A549 (cell line): ENCODE measurements at regions not wholly inside any gene's neighbourhood (a gene's known extent, or its start where the extent isn't known, plus 50 kb on each side); places are given as distances from the start of the nearest gene placed in this dataset.

Source experiments
- ATAC-seq, 2 experiments: fragments of 200-7000 bp in 1 of 2; fragments of >200 bp in 1 of 2; cut with Nextera tagmentation in 1 of 2; cut with Tn5 transposase in 1 of 2; 3 replicates each; pipeline versions ENCODE4 v1.8.0 to v1.9.1; 2018 to 2020; ENCODE audit warnings: mild to moderate bottlenecking in 1 of 2, moderate library complexity in 1 of 2
- CTCF ChIA-PET: fragments of 300-600 bp; sonication (Branson Sonifier 250); formaldehyde crosslinking; extraction: SDS; loops from one replicate; lab custom pipeline; 2021; ENCODE audit warnings: antibody characterized with exemption, inconsistent platforms; lab: Yijun Ruan, JAX
- POLR2A ChIA-PET: fragments of 350-600 bp; formaldehyde crosslinking; extraction: SDS; loops from one replicate; lab custom pipeline; 2021; ENCODE audit warnings: antibody characterized with exemption, inconsistent platforms; lab: Yijun Ruan, JAX
- DNase-seq, 2 experiments: peaks; one replicate each; pipeline versions ENCODE4 v3.0.0 to v3.0.0-alpha.2; 2011 to 2016; ENCODE audit warnings: low read depth in 1 of 2, low spot score in 1 of 2
- FAIRE-seq: peaks from 2 replicates; lab custom pipeline; 2011; peaks lifted over from hg19 to GRCh38; lab: Jason Lieb, UNC
- H3K27ac ChIP-seq, 2 experiments: fragments of >200 bp; sonication (Bioruptor Twin); formaldehyde crosslinking; 3 replicates each; pipeline ENCODE4 v1.5.1; 2016 to 2017
- H3K4me1 ChIP-seq: fragments of >200 bp; sonication (Bioruptor Twin); formaldehyde crosslinking; 3 replicates; pipeline ENCODE4 v1.6.1; 2016
- H3K4me2 ChIP-seq: fragments of >200 bp; sonication (Bioruptor Twin); formaldehyde crosslinking; 3 replicates; pipeline ENCODE4 v1.6.1; 2016
- H3K4me3 ChIP-seq: fragments of >200 bp; sonication (Bioruptor Twin); formaldehyde crosslinking; 3 replicates; pipeline ENCODE4 v1.5.1; 2016
- H3K9me3 ChIP-seq: fragments of >200 bp; sonication (Bioruptor Twin); formaldehyde crosslinking; 3 replicates; pipeline ENCODE4 v1.6.1; 2016
- CEBPB ChIP-seq, 2 experiments: fragments of >200 bp in 1 of 2; sonication (Bioruptor Twin) in 1 of 2; formaldehyde crosslinking in 1 of 2; IDR thresholded peaks; 2 replicates each; pipeline ENCODE4 v1.6.1; 2012 to 2016
- CHD4 ChIP-seq: fragments of 200-600 bp; sonication (generic); IDR thresholded peaks from 2 replicates; pipeline ENCODE4 v1.6.1; 2016; ENCODE audit warnings: antibody characterized with exemption, mild to moderate bottlenecking, borderline replicate concordance
- EHF ChIP-seq: fragments of 250-450 bp; sonication (Bioruptor Pico); IDR thresholded peaks from 2 replicates; pipeline ENCODE4 v1.5.0; 2020; ENCODE audit warnings: mild to moderate bottlenecking
- EHMT2 ChIP-seq: fragments of 200-600 bp; sonication (generic); IDR thresholded peaks from 2 replicates; pipeline ENCODE4 v1.6.1; 2016; ENCODE audit warnings: antibody characterized with exemption, low read depth, mild to moderate bottlenecking, moderate library complexity
- EP300 ChIP-seq, 2 experiments: fragments of >200 bp; sonication (Bioruptor Twin); formaldehyde crosslinking; IDR thresholded peaks; 2 replicates in 1 of 2; 3 replicates in 1 of 2; pipeline ENCODE4 v1.6.1; 2016 to 2017
- FOSB ChIP-seq: fragments of 250-450 bp; sonication (Bioruptor Pico); IDR thresholded peaks from 2 replicates; pipeline ENCODE4 v1.5.0; 2020; ENCODE audit warnings: mild to moderate bottlenecking, moderate library complexity
- FOSL2 ChIP-seq, 2 experiments: fragments of 450-650 bp in 1 of 2; fragments of >200 bp in 1 of 2; sonication (Bioruptor Twin) in 1 of 2; formaldehyde crosslinking; IDR thresholded peaks; 2 replicates each; pipeline versions ENCODE4 v1.5.0 to v1.6.1; 2016 to 2020; ENCODE audit warnings: mild to moderate bottlenecking in 1 of 2, moderate library complexity in 1 of 2
- FOXS1 ChIP-seq: fragments of 250-450 bp; sonication (Bioruptor Pico); IDR thresholded peaks from 2 replicates; pipeline ENCODE4 v1.5.0; 2020; ENCODE audit warnings: mild to moderate bottlenecking, moderate library complexity
- HDAC2 ChIP-seq: fragments of 200-600 bp; sonication (generic); IDR thresholded peaks from 2 replicates; pipeline ENCODE4 v1.6.1; 2016
- HEYL ChIP-seq: fragments of 250-450 bp; sonication (Bioruptor Pico); IDR thresholded peaks from 2 replicates; pipeline ENCODE4 v1.8.0; 2021; ENCODE audit warnings: mild to moderate bottlenecking, moderate library complexity
- HOXA7 ChIP-seq: fragments of 250-450 bp; sonication (Bioruptor Pico); IDR thresholded peaks from 2 replicates; pipeline ENCODE4 v1.5.0; 2020; ENCODE audit warnings: mild to moderate bottlenecking, moderate library complexity
- HOXB5 ChIP-seq: fragments of 250-450 bp; sonication (Bioruptor Pico); IDR thresholded peaks from 2 replicates; pipeline ENCODE4 v1.5.0; 2020; ENCODE audit warnings: mild to moderate bottlenecking, moderate library complexity
- JUN ChIP-seq, 2 experiments: fragments of >200 bp; sonication (Bioruptor Twin); formaldehyde crosslinking; IDR thresholded peaks; 2 replicates in 1 of 2; 3 replicates in 1 of 2; pipeline ENCODE4 v1.6.1; 2016 to 2017
- MAFK ChIP-seq: fragments of 450-650 bp; IDR thresholded peaks from 2 replicates; pipeline ENCODE4 v1.6.1; 2014; ENCODE audit not compliant: partially characterized antibody
- MYC ChIP-seq: IDR thresholded peaks from 2 replicates; pipeline ENCODE4 v1.6.1; 2012; ENCODE audit warnings: mild to moderate bottlenecking, inconsistent platforms, low read length, improper control_type of control experiment, borderline replicate concordance
- NFE2L2 ChIP-seq: fragments of 150-350 bp; conservative IDR thresholded peaks from 2 replicates; pipeline ENCODE4 v1.6.1; 2014; ENCODE audit warnings: low read length
- NR3C1 ChIP-seq: fragments of >200 bp; sonication (Bioruptor Twin); formaldehyde crosslinking; IDR thresholded peaks from 3 replicates; pipeline ENCODE4 v1.6.1; 2017
- POLR2AphosphoS2 ChIP-seq: conservative IDR thresholded peaks from 2 replicates; pipeline ENCODE4 v1.6.1; 2012; ENCODE audit warnings: low read length, improper control_type of control experiment, inconsistent platforms
- RAD21 ChIP-seq, 2 experiments: fragments of >200 bp in 1 of 2; sonication (Bioruptor Twin) in 1 of 2; formaldehyde crosslinking in 1 of 2; IDR thresholded peaks in 1 of 2; conservative IDR thresholded peaks in 1 of 2; 2 replicates in 1 of 2; 3 replicates in 1 of 2; pipeline ENCODE4 v1.6.1; 2012 to 2018; ENCODE audit warnings: inconsistent platforms in 1 of 2
- RARB ChIP-seq: fragments of 250-450 bp; sonication (Bioruptor Pico); IDR thresholded peaks from 2 replicates; pipeline ENCODE4 v1.8.0; 2021; ENCODE audit warnings: mild to moderate bottlenecking, moderate library complexity
- RCOR1 ChIP-seq: fragments of 150-350 bp; IDR thresholded peaks from 2 replicates; pipeline ENCODE4 v1.6.1; 2014; ENCODE audit warnings: antibody characterized with exemption, low read length, low read depth
- RFX5 ChIP-seq: fragments of 450-650 bp; IDR thresholded peaks from 2 replicates; pipeline ENCODE4 v1.7.1; 2014; ENCODE audit warnings: antibody characterized with exemption, mild to moderate bottlenecking, moderate library complexity
- RNF2 ChIP-seq: fragments of 200-600 bp; sonication (generic); IDR thresholded peaks from 2 replicates; pipeline ENCODE4 v1.6.1; 2016; ENCODE audit warnings: low read depth, mild to moderate bottlenecking, antibody characterized with exemption, moderate library complexity, borderline replicate concordance
- SMC3 ChIP-seq: fragments of >200 bp; sonication (Bioruptor Twin); formaldehyde crosslinking; IDR thresholded peaks from 3 replicates; pipeline ENCODE4 v1.6.1; 2018; ENCODE audit warnings: inconsistent platforms
- TFCP2L1 ChIP-seq: fragments of 250-450 bp; sonication (Bioruptor Pico); IDR thresholded peaks from 2 replicates; pipeline ENCODE4 v1.5.0; 2021; ENCODE audit warnings: mild to moderate bottlenecking
- ZC3H11A ChIP-seq: fragments of 450-650 bp; IDR thresholded peaks from 2 replicates; pipeline ENCODE4 v1.6.1; 2014; ENCODE audit warnings: antibody characterized with exemption, mild to moderate bottlenecking
- WGBS: methylation state at CpG from one replicate; pipeline ENCODE4 v1.1.6; 2017; ENCODE audit errors: missing lambda C conversion rate; 5-methylcytosine and 5-hydroxymethylcytosine counted together
- TF ChIP-seq, protein P1 (sequence below): fragments of >200 bp; sonication (Bioruptor Twin); formaldehyde crosslinking; IDR thresholded peaks from 3 replicates; pipeline ENCODE4 v1.5.1; 2016
- TF ChIP-seq, protein P2 (sequence below): IDR thresholded peaks from 2 replicates; pipeline ENCODE4 v1.6.1; 2012; ENCODE audit warnings: low read depth, borderline replicate concordance
- TF ChIP-seq, protein P3 (sequence below): fragments of 200-600 bp; sonication (generic); IDR thresholded peaks from 2 replicates; pipeline ENCODE4 v1.6.1; 2016; ENCODE audit warnings: antibody characterized with exemption, mild to moderate bottlenecking, moderate library complexity
- TF ChIP-seq, protein P4 (sequence below): fragments of 150-350 bp; IDR thresholded peaks from 2 replicates; pipeline ENCODE4 v1.6.1; 2014; ENCODE audit warnings: low read depth, mild to moderate bottlenecking, low read length

DNA sequence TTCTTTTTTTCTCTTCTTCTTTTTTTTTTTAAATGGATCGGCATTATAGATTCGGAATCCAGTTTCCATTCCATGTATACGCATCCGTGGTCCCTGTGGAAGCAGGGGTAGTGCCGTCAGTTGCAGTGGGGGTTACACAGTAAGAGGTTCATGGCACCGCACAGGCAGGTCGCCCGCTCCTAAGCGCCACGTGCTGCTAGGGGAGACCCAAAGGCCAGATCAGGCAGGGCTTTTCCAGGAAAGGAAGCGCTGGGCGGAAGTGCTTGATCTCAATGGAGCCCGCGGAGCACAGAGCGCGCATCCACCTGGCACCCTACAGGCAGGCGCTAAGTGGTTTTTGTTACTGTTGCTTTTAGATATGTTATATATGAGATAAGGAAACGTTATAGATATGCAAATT is 174.8 kb upstream of the OR13F1 start:
- no peak for ATAC-seq
- TF ChIP-seq, protein P1, sequence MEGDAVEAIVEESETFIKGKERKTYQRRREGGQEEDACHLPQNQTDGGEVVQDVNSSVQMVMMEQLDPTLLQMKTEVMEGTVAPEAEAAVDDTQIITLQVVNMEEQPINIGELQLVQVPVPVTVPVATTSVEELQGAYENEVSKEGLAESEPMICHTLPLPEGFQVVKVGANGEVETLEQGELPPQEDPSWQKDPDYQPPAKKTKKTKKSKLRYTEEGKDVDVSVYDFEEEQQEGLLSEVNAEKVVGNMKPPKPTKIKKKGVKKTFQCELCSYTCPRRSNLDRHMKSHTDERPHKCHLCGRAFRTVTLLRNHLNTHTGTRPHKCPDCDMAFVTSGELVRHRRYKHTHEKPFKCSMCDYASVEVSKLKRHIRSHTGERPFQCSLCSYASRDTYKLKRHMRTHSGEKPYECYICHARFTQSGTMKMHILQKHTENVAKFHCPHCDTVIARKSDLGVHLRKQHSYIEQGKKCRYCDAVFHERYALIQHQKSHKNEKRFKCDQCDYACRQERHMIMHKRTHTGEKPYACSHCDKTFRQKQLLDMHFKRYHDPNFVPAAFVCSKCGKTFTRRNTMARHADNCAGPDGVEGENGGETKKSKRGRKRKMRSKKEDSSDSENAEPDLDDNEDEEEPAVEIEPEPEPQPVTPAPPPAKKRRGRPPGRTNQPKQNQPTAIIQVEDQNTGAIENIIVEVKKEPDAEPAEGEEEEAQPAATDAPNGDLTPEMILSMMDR = no peak
- TF ChIP-seq POLR2AphosphoS2 = no peak
- TF ChIP-seq CHD4 = no peak
- TF ChIP-seq RARB (CRISPR knock-in tag) = no peak
- no peak for TF ChIP-seq RNF2
- no peak for TF ChIP-seq MYC
- no peaks in the 10 kb centered on the region for H3K9me3 ChIP-seq
- no peak overlapping the region for H3K27ac ChIP-seq
- FAIRE-seq = no peak
- ChIA-PET POLR2A (no interaction called here), CTCF (interaction anchor here (0.6 to 1.0 kb wide), 3 partner anchors 9 to 96 kb away, joined by 3 read pairs; no protein-coding TSS in a partner anchor)
- WGBS = 69% methylated on average over 18 of the region's 18 CpGs
- H3K4me1 ChIP-seq = no peaks in the 10 kb centered on the region
- no peak for DNase-seq
- H3K4me3 ChIP-seq = no peak overlapping the region
- no peak overlapping the region for H3K4me2 ChIP-seq

DNA sequence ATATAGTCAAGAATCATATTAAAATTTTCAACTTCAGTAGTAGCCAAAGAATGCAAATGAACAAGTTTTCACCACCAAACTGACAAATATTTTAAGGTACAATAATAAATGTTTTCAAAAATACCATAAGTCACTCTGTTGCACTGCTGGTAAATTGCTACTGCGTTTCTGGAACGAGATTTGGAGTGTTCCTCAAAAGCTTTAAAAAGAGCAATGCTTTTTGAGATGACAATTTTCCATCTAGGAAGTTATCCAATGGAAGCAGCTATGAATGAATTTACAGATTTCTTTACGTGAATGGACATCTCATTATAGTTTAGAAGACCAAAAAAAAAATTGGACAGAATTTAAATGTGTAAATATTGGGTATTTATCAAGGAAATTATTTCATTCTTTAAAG is 173.2 kb upstream of the OR13F1 start:
- no peak for FAIRE-seq
- H3K4me2 ChIP-seq = no peak overlapping the region
- TF ChIP-seq HEYL (CRISPR knock-in tag) = no peak
- TF ChIP-seq CEBPB (IDR thresholded peaks at IDR 0.05) = no peak
- TF ChIP-seq FOXS1 (CRISPR knock-in tag) = no peak
- no peak for TF ChIP-seq TFCP2L1
- no peak for TF ChIP-seq MAFK
- TF ChIP-seq HOXA7 (CRISPR knock-in tag) = no peak
- TF ChIP-seq RFX5 = no peak
- TF ChIP-seq, protein P2, sequence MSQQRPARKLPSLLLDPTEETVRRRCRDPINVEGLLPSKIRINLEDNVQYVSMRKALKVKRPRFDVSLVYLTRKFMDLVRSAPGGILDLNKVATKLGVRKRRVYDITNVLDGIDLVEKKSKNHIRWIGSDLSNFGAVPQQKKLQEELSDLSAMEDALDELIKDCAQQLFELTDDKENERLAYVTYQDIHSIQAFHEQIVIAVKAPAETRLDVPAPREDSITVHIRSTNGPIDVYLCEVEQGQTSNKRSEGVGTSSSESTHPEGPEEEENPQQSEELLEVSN = no peak
- TF ChIP-seq NFE2L2 = no peak
- TF ChIP-seq, protein P3, sequence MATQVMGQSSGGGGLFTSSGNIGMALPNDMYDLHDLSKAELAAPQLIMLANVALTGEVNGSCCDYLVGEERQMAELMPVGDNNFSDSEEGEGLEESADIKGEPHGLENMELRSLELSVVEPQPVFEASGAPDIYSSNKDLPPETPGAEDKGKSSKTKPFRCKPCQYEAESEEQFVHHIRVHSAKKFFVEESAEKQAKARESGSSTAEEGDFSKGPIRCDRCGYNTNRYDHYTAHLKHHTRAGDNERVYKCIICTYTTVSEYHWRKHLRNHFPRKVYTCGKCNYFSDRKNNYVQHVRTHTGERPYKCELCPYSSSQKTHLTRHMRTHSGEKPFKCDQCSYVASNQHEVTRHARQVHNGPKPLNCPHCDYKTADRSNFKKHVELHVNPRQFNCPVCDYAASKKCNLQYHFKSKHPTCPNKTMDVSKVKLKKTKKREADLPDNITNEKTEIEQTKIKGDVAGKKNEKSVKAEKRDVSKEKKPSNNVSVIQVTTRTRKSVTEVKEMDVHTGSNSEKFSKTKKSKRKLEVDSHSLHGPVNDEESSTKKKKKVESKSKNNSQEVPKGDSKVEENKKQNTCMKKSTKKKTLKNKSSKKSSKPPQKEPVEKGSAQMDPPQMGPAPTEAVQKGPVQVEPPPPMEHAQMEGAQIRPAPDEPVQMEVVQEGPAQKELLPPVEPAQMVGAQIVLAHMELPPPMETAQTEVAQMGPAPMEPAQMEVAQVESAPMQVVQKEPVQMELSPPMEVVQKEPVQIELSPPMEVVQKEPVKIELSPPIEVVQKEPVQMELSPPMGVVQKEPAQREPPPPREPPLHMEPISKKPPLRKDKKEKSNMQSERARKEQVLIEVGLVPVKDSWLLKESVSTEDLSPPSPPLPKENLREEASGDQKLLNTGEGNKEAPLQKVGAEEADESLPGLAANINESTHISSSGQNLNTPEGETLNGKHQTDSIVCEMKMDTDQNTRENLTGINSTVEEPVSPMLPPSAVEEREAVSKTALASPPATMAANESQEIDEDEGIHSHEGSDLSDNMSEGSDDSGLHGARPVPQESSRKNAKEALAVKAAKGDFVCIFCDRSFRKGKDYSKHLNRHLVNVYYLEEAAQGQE = no peak
- TF ChIP-seq FOSB (CRISPR knock-in tag) = no peak
- TF ChIP-seq CHD4 = no peak
- no peak for TF ChIP-seq ZC3H11A
- TF ChIP-seq, all 56 proteins: peak for 0
- Histone ChIP-seq H3K9me3 (no peaks in the 10 kb centered on the region), H3K27ac (no peak overlapping the region), H3K4me1 (no peaks in the 10 kb centered on the region), H3K4me3 (no peak overlapping the region)
- DNase-seq (no peak), ATAC-seq (no peak)
- 3% methylated on average over 3 of the region's 3 CpGs for WGBS
- POLR2A ChIA-PET = no interaction called here
- CTCF ChIA-PET = no interaction called here

DNA sequence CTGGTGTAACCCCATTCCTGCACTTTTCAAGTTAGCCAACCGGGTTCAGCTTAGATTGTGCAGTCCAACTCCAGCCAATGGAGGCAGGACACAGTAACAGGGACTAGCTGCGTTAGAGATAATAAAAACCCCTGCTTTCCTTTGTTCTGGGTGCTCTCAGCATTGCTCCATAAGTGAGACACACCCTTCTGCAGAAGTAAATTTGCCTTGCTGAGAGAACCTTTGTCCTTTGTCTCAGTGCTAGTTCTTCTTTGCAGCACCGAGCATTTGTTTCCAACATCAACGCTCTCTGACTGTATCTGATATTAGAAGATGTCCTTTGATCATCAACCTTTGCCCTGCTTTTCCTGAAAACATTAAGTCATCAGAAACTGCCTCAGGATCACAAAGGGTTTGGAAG is 169.5 kb upstream of the OR13F1 start:
- Histone ChIP-seq H3K4me2 (no peak overlapping the region), H3K4me3 (no peak overlapping the region), H3K4me1 (no peaks in the 10 kb centered on the region), H3K27ac (no peak overlapping the region), H3K9me3 (no peaks in the 10 kb centered on the region)
- 12% methylated on average over 4 of the region's 4 CpGs for WGBS
- ATAC-seq (no peak), FAIRE-seq (no peak), DNase-seq (no peak)
- ChIA-PET POLR2A (no interaction called here), CTCF (no interaction called here)
- no peak for TF ChIP-seq RARB (CRISPR knock-in tag)
- TF ChIP-seq CHD4 = no peak
- no peak for TF ChIP-seq ZC3H11A
- no peak for TF ChIP-seq HEYL (CRISPR knock-in tag)
- TF ChIP-seq FOSL2 (IDR thresholded peaks at IDR 0.05) = no peak
- no peak for TF ChIP-seq FOSL2 (CRISPR knock-in tag; IDR thresholded peaks at IDR 0.05)
- TF ChIP-seq RAD21 (conservative IDR thresholded peaks at IDR 0.05 in 1 of 2, IDR thresholded peaks at IDR 0.05 in 1 of 2) = no peak
- TF ChIP-seq, protein P4, sequence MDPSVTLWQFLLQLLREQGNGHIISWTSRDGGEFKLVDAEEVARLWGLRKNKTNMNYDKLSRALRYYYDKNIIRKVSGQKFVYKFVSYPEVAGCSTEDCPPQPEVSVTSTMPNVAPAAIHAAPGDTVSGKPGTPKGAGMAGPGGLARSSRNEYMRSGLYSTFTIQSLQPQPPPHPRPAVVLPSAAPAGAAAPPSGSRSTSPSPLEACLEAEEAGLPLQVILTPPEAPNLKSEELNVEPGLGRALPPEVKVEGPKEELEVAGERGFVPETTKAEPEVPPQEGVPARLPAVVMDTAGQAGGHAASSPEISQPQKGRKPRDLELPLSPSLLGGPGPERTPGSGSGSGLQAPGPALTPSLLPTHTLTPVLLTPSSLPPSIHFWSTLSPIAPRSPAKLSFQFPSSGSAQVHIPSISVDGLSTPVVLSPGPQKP = no peak
- no peak for TF ChIP-seq EHF
- no peak for TF ChIP-seq NR3C1
- no peak for TF ChIP-seq FOXS1 (CRISPR knock-in tag)
- no peak for TF ChIP-seq SMC3
- no peak for TF ChIP-seq HOXB5
- no peak for TF ChIP-seq EHMT2
- TF ChIP-seq POLR2AphosphoS2 = no peak
- TF ChIP-seq RCOR1 = no peak
- TF ChIP-seq HDAC2 = no peak
- TF ChIP-seq EP300 (IDR thresholded peaks at IDR 0.05) = no peak
- TF ChIP-seq JUN (IDR thresholded peaks at IDR 0.05) = no peak
